ENCODE measurements at regions not wholly inside any gene's neighbourhood (a gene's known extent, or its start where the extent isn't known, plus 50 kb on each side); places are given as distances from the start of the nearest gene placed in this dataset.

DNA sequence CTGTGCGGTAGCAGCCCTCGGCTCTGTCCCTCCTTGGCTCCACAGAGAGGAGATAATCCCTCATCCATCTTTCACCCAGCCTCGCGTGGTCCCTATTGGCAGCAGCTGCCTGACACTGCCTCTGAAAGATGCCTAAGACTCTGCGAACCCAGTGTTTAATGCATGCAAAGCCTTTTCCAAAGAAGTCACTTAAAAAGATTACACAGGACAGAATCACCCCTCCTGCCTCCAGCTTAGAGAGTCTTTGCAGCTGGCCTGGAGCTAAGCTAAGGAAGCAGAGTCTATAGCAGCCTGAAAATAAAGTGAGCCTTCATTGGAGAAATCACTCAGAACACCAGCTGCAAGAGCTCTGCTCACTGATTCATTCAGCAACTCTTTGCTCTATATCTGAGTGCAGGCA is 247.2 kb downstream of the SHQ1 start:
- DNase-seq = no peak
- no peak overlapping the region for H3K4me3 ChIP-seq (ENCODE audit: low read depth in 2 of 2, low read length in 1 of 2)
- no peaks in the 10 kb centered on the region for H3K9me2 ChIP-seq
- peaks cover 0 to 14% of the 10 kb centered on the region in 2 experiments; a peak in 1 of 4 replicates for H3K4me1 ChIP-seq (ENCODE audit: control insufficient read depth in 1 of 2, insufficient read depth in 2 of 2, low read depth in 1 of 2, low read length in 1 of 2)
- H3K4me2 ChIP-seq = no peak overlapping the region
- H3F3A ChIP-seq (replicated peaks; ENCODE audit: insufficient read depth) = no peaks in the 10 kb centered on the region
- H3K79me2 ChIP-seq (ENCODE audit: insufficient read depth) = no peaks in the 10 kb centered on the region
- no peaks in the 10 kb centered on the region for H3K9me3 ChIP-seq
- H3K9ac ChIP-seq = no peak overlapping the region
- peaks cover 11% of the 10 kb centered on the region; the same call in 1 of the 2 replicates for H3K27me3 ChIP-seq (ENCODE audit: insufficient read depth)
- no peak overlapping the region for H2AFZ ChIP-seq (ENCODE audit: low read depth)
- H3K36me3 ChIP-seq (replicated peaks in 1 of 2; ENCODE audit: control insufficient read depth in 1 of 2, insufficient read depth in 2 of 2, low read length in 1 of 2) = no peaks in the 10 kb centered on the region
- no peak overlapping the region for H3K27ac ChIP-seq (ENCODE audit: low read depth in 2 of 2, low read length in 1 of 2)
- ChIA-PET CTCF (interaction anchor here (0.9 kb wide), 1 partner anchor 65 kb away, joined by 5 read pairs; no protein-coding TSS in a partner anchor), POLR2A (no interaction called here)
- no peaks in the 10 kb centered on the region for H4K20me1 ChIP-seq (ENCODE audit: insufficient read depth)
- TF ChIP-seq EZH2phosphoT487 (IDR thresholded peaks at IDR 0.05; ENCODE audit: borderline replicate concordance, low read depth) = no peak
- TF ChIP-seq NFIC (IDR thresholded peaks at IDR 0.05; ENCODE audit: borderline replicate concordance) = no peak
- TF ChIP-seq, protein P1, sequence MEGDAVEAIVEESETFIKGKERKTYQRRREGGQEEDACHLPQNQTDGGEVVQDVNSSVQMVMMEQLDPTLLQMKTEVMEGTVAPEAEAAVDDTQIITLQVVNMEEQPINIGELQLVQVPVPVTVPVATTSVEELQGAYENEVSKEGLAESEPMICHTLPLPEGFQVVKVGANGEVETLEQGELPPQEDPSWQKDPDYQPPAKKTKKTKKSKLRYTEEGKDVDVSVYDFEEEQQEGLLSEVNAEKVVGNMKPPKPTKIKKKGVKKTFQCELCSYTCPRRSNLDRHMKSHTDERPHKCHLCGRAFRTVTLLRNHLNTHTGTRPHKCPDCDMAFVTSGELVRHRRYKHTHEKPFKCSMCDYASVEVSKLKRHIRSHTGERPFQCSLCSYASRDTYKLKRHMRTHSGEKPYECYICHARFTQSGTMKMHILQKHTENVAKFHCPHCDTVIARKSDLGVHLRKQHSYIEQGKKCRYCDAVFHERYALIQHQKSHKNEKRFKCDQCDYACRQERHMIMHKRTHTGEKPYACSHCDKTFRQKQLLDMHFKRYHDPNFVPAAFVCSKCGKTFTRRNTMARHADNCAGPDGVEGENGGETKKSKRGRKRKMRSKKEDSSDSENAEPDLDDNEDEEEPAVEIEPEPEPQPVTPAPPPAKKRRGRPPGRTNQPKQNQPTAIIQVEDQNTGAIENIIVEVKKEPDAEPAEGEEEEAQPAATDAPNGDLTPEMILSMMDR (IDR thresholded peaks at IDR 0.05) = no peak
- TF ChIP-seq, protein P2, sequence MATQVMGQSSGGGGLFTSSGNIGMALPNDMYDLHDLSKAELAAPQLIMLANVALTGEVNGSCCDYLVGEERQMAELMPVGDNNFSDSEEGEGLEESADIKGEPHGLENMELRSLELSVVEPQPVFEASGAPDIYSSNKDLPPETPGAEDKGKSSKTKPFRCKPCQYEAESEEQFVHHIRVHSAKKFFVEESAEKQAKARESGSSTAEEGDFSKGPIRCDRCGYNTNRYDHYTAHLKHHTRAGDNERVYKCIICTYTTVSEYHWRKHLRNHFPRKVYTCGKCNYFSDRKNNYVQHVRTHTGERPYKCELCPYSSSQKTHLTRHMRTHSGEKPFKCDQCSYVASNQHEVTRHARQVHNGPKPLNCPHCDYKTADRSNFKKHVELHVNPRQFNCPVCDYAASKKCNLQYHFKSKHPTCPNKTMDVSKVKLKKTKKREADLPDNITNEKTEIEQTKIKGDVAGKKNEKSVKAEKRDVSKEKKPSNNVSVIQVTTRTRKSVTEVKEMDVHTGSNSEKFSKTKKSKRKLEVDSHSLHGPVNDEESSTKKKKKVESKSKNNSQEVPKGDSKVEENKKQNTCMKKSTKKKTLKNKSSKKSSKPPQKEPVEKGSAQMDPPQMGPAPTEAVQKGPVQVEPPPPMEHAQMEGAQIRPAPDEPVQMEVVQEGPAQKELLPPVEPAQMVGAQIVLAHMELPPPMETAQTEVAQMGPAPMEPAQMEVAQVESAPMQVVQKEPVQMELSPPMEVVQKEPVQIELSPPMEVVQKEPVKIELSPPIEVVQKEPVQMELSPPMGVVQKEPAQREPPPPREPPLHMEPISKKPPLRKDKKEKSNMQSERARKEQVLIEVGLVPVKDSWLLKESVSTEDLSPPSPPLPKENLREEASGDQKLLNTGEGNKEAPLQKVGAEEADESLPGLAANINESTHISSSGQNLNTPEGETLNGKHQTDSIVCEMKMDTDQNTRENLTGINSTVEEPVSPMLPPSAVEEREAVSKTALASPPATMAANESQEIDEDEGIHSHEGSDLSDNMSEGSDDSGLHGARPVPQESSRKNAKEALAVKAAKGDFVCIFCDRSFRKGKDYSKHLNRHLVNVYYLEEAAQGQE (IDR thresholded peaks at IDR 0.05; ENCODE audit: low read depth, low read length) = no peak
- TF ChIP-seq TAF1 (IDR thresholded peaks at IDR 0.05; ENCODE audit: borderline replicate concordance, low read depth, low read length) = no peak
- TF ChIP-seq FOXM1 (IDR thresholded peaks at IDR 0.05; ENCODE audit: low read depth) = no peak
- TF ChIP-seq, protein P3, sequence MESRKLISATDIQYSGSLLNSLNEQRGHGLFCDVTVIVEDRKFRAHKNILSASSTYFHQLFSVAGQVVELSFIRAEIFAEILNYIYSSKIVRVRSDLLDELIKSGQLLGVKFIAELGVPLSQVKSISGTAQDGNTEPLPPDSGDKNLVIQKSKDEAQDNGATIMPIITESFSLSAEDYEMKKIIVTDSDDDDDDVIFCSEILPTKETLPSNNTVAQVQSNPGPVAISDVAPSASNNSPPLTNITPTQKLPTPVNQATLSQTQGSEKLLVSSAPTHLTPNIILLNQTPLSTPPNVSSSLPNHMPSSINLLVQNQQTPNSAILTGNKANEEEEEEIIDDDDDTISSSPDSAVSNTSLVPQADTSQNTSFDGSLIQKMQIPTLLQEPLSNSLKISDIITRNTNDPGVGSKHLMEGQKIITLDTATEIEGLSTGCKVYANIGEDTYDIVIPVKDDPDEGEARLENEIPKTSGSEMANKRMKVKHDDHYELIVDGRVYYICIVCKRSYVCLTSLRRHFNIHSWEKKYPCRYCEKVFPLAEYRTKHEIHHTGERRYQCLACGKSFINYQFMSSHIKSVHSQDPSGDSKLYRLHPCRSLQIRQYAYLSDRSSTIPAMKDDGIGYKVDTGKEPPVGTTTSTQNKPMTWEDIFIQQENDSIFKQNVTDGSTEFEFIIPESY (IDR thresholded peaks at IDR 0.05; ENCODE audit: borderline replicate concordance, low read depth) = no peak
- no peak for TF ChIP-seq FOSL2 (IDR thresholded peaks at IDR 0.05; ENCODE audit: borderline replicate concordance, low read depth)
- TF ChIP-seq, protein P4, sequence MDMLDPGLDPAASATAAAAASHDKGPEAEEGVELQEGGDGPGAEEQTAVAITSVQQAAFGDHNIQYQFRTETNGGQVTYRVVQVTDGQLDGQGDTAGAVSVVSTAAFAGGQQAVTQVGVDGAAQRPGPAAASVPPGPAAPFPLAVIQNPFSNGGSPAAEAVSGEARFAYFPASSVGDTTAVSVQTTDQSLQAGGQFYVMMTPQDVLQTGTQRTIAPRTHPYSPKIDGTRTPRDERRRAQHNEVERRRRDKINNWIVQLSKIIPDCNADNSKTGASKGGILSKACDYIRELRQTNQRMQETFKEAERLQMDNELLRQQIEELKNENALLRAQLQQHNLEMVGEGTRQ (IDR thresholded peaks at IDR 0.05; ENCODE audit: borderline replicate concordance, low read depth, low read length) = no peak
- TF ChIP-seq NRF1 (IDR thresholded peaks at IDR 0.05; ENCODE audit: low read depth, low read length) = no peak
- TF ChIP-seq, protein P5, sequence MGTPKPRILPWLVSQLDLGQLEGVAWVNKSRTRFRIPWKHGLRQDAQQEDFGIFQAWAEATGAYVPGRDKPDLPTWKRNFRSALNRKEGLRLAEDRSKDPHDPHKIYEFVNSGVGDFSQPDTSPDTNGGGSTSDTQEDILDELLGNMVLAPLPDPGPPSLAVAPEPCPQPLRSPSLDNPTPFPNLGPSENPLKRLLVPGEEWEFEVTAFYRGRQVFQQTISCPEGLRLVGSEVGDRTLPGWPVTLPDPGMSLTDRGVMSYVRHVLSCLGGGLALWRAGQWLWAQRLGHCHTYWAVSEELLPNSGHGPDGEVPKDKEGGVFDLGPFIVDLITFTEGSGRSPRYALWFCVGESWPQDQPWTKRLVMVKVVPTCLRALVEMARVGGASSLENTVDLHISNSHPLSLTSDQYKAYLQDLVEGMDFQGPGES (IDR thresholded peaks at IDR 0.05; ENCODE audit: low read depth, low read length) = no peak
- TF ChIP-seq EP300 (IDR thresholded peaks at IDR 0.05; ENCODE audit: borderline replicate concordance in 1 of 2, low read depth in 1 of 2, low read length in 1 of 2) = no peak
- 88% methylated on average over 3 of the region's 5 CpGs for WGBS (ENCODE audit: low lambda C conversion rate)
